ENCODE measurements at regions not wholly inside any gene's neighbourhood (a gene's known extent, or its start where the extent isn't known, plus 50 kb on each side); places are given as distances from the start of the nearest gene placed in this dataset.

DNA sequence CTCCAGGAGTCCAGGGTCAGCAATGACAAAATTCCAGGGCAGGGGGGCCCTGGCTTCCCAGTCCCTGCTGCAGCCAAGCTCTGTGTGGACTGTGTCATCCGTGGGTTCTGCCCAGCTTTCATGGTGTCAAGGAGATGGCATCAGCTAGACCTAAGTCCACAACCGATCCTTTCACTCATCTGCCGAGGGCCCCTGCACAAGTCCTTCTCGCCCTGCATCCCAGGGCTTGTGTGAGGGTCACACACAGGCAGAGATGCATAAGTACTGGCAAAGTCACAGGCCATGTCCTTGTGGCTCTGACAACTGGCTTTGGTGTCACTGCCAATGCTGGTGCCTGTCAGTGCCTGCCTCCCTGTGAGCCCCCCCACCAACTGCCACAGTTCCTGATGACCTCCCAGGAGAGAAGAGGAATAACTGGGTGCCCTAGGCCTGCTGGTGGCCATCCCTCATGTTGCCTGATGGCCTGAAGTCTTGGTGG lies 181.4 kb upstream of the CST7 start:
- no peak overlapping the region for H3K9ac ChIP-seq (ENCODE audit: low read depth, low read length, poor library complexity)
- peaks cover 1% of the 10 kb centered on the region for H3K79me1 ChIP-seq (ENCODE audit: low read depth, low read length)
- H2BK5ac ChIP-seq (ENCODE audit: low read length) = peak overlapping the region; percentile 45
- DNase-seq (ENCODE audit: low spot score) = no peak
- no peak overlapping the region for H3K4me3 ChIP-seq (ENCODE audit: low read length in 2 of 2)
- peak overlapping the region; percentile 11 for H2BK15ac ChIP-seq (ENCODE audit: low read length)
- H3K4ac ChIP-seq (ENCODE audit: low read length) = no peak overlapping the region
- no peak overlapping the region for H2BK12ac ChIP-seq (ENCODE audit: low read length)
- H2BK120ac ChIP-seq (ENCODE audit: low read depth, low read length) = no peak overlapping the region
- H3K4me2 ChIP-seq (ENCODE audit: insufficient read depth, low read length, poor library complexity, severe bottlenecking) = no peak overlapping the region
- no peaks in the 10 kb centered on the region for H3K9me3 ChIP-seq (replicated peaks in 1 of 2; ENCODE audit: control insufficient read depth in 2 of 2, insufficient read depth in 1 of 2, low read depth in 1 of 2, low read length in 2 of 2)
- H3K14ac ChIP-seq (ENCODE audit: low read length) = peak overlapping the region; percentile 64
- H3K4me1 ChIP-seq (ENCODE audit: control insufficient read depth in 2 of 2, insufficient read depth in 1 of 2, low read depth in 1 of 2, low read length in 2 of 2) = peaks cover 0 to 6% of the 10 kb centered on the region in 2 donors
- no peak overlapping the region for H3K27ac ChIP-seq (replicated peaks; ENCODE audit: low read length)
- no peak overlapping the region for H2AFZ ChIP-seq (ENCODE audit: low read length)
- H3K27me3 ChIP-seq (ENCODE audit: control insufficient read depth in 3 of 3, insufficient read depth in 3 of 3, low read depth in 1 of 3, low read length in 3 of 3) = peaks cover 0 to 8% (median 0%) of the 10 kb centered on the region in 3 experiments
- peak overlapping the region; percentile 67 for H3K18ac ChIP-seq (ENCODE audit: low read length)
- H2AK5ac ChIP-seq (ENCODE audit: low read depth, low read length) = peak overlapping the region; percentile 71
- H3K36me3 ChIP-seq (replicated peaks in 1 of 2; ENCODE audit: control insufficient read depth in 2 of 2, insufficient read depth in 2 of 2, low read length in 2 of 2) = no peaks in the 10 kb centered on the region
- no peak overlapping the region for H4K91ac ChIP-seq (ENCODE audit: low read depth, low read length, poor library complexity)
- WGBS, 2 donors (ENCODE audit: extremely low coverage in 2 of 2, insufficient read length in 2 of 2, insufficient replicate concordance in 1 of 2) = no CpG with 5 or more reads among the region's 4 CpGs
- no peak overlapping the region for H4K8ac ChIP-seq (ENCODE audit: low read depth, low read length)
- peak overlapping the region; percentile 4 for H3K23ac ChIP-seq (ENCODE audit: low read depth, low read length, poor library complexity)

DNA sequence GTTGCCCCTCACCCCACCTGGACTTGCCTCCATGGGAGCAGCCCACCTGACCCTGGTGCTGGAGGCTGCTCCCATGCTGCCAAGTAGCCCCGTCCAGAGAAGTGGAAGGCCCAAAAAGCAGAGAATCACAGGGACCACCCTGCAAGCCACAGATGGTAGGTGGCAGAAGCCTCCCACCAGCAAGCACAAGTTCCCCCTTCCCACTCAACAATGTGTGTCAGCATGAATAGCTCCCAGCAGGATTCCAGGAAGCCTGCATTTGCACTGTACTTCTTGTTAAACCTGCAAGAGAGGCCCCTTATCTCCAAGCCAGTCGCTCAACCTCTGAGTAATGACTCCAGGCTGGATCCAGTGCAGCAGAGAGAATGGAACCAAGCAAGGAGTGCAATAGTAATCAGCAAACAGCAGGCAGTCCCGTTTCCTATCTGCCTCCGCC lies 180.8 kb upstream of the CST7 start:
- peak overlapping the region; percentile 71 for H2AK5ac ChIP-seq (ENCODE audit: low read depth, low read length)
- H3K36me3 ChIP-seq (replicated peaks in 1 of 2; ENCODE audit: control insufficient read depth in 2 of 2, insufficient read depth in 2 of 2, low read length in 2 of 2) = no peaks in the 10 kb centered on the region
- no peak overlapping the region for H2BK5ac ChIP-seq (ENCODE audit: low read length)
- H3K9ac ChIP-seq (ENCODE audit: low read depth, low read length, poor library complexity) = no peak overlapping the region
- DNase-seq (ENCODE audit: low spot score) = no peak
- peaks cover 0 to 8% (median 0%) of the 10 kb centered on the region in 3 experiments for H3K27me3 ChIP-seq (ENCODE audit: control insufficient read depth in 3 of 3, insufficient read depth in 3 of 3, low read depth in 1 of 3, low read length in 3 of 3)
- no peak overlapping the region for H4K8ac ChIP-seq (ENCODE audit: low read depth, low read length)
- H3K4me1 ChIP-seq (ENCODE audit: control insufficient read depth in 2 of 2, insufficient read depth in 1 of 2, low read depth in 1 of 2, low read length in 2 of 2) = peaks cover 0 to 6% of the 10 kb centered on the region in 2 donors
- no peak overlapping the region for H2BK12ac ChIP-seq (ENCODE audit: low read length)
- no peak overlapping the region for H3K18ac ChIP-seq (ENCODE audit: low read length)
- H3K9me3 ChIP-seq (replicated peaks in 1 of 2; ENCODE audit: control insufficient read depth in 2 of 2, insufficient read depth in 1 of 2, low read depth in 1 of 2, low read length in 2 of 2) = no peaks in the 10 kb centered on the region
- WGBS, 2 donors (ENCODE audit: extremely low coverage in 2 of 2, insufficient read length in 2 of 2, insufficient replicate concordance in 1 of 2) = no CpG with 5 or more reads among the region's 4 CpGs
- H4K91ac ChIP-seq (ENCODE audit: low read depth, low read length, poor library complexity) = no peak overlapping the region
- no peaks in the 10 kb centered on the region for H3K79me1 ChIP-seq (ENCODE audit: low read depth, low read length)
- peak overlapping the region; percentile 59 for H3K14ac ChIP-seq (ENCODE audit: low read length)
- no peak overlapping the region for H3K23ac ChIP-seq (ENCODE audit: low read depth, low read length, poor library complexity)
- H2AFZ ChIP-seq (ENCODE audit: low read length) = no peak overlapping the region
- no peak overlapping the region for H3K4me3 ChIP-seq (ENCODE audit: low read length in 2 of 2)
- no peak overlapping the region for H3K4ac ChIP-seq (ENCODE audit: low read length)
- H2BK15ac ChIP-seq (ENCODE audit: low read length) = no peak overlapping the region
- H2BK120ac ChIP-seq (ENCODE audit: low read depth, low read length) = no peak overlapping the region
- no peak overlapping the region for H3K27ac ChIP-seq (replicated peaks; ENCODE audit: low read length)
- H3K4me2 ChIP-seq (ENCODE audit: insufficient read depth, low read length, poor library complexity, severe bottlenecking) = no peak overlapping the region

GRCh38 chr20:24768713-24769601 lies 180.1 kb upstream of the CST7 start:
- Histone ChIP-seq H3K9ac (ENCODE audit: low read depth, low read length, poor library complexity) (no peak overlapping the region), H2BK5ac (ENCODE audit: low read length) (no peak overlapping the region), H4K91ac (ENCODE audit: low read depth, low read length, poor library complexity) (no peak overlapping the region), H4K8ac (ENCODE audit: low read depth, low read length) (no peak overlapping the region), H3K23ac (ENCODE audit: low read depth, low read length, poor library complexity) (no peak overlapping the region), H3K14ac (ENCODE audit: low read length) (no peak overlapping the region), H3K4ac (ENCODE audit: low read length) (no peak overlapping the region), H2BK120ac (ENCODE audit: low read depth, low read length) (no peak overlapping the region), H3K18ac (ENCODE audit: low read length) (no peak overlapping the region), H2BK15ac (ENCODE audit: low read length) (no peak overlapping the region), H2BK12ac (ENCODE audit: low read length) (no peak overlapping the region), H3K9me3 (replicated peaks in 1 of 2; ENCODE audit: control insufficient read depth in 2 of 2, insufficient read depth in 1 of 2, low read depth in 1 of 2, low read length in 2 of 2) (no peaks in the 10 kb centered on the region), H3K27ac (replicated peaks; ENCODE audit: low read length) (no peak overlapping the region), H3K4me1 (ENCODE audit: control insufficient read depth in 2 of 2, insufficient read depth in 1 of 2, low read depth in 1 of 2, low read length in 2 of 2) (peaks cover 0 to 6% of the 10 kb centered on the region in 2 donors), H2AK5ac (ENCODE audit: low read depth, low read length) (peak overlapping the region; percentile 13), H2AFZ (ENCODE audit: low read length) (no peak overlapping the region), H3K27me3 (ENCODE audit: control insufficient read depth in 3 of 3, insufficient read depth in 3 of 3, low read depth in 1 of 3, low read length in 3 of 3) (peaks cover 0 to 8% (median 0%) of the 10 kb centered on the region in 3 experiments), H3K36me3 (replicated peaks in 1 of 2; ENCODE audit: control insufficient read depth in 2 of 2, insufficient read depth in 2 of 2, low read length in 2 of 2) (no peaks in the 10 kb centered on the region), H3K4me3 (ENCODE audit: low read length in 2 of 2) (no peak overlapping the region), H3K4me2 (ENCODE audit: insufficient read depth, low read length, poor library complexity, severe bottlenecking) (no peak overlapping the region), H3K79me1 (ENCODE audit: low read depth, low read length) (no peaks in the 10 kb centered on the region)
- WGBS, 2 donors (ENCODE audit: extremely low coverage in 2 of 2, insufficient read length in 2 of 2, insufficient replicate concordance in 1 of 2) = no CpG with 5 or more reads among the region's 10 CpGs
- no peak for DNase-seq (ENCODE audit: low spot score)

GRCh38 chr20:24769878-24770627 lies 179.0 kb upstream of the CST7 start:
- H3K18ac ChIP-seq (ENCODE audit: low read length) = no peak overlapping the region
- H3K9me3 ChIP-seq (replicated peaks in 1 of 2; ENCODE audit: control insufficient read depth in 2 of 2, insufficient read depth in 1 of 2, low read depth in 1 of 2, low read length in 2 of 2) = no peaks in the 10 kb centered on the region
- H2BK120ac ChIP-seq (ENCODE audit: low read depth, low read length) = no peak overlapping the region
- H3K27ac ChIP-seq (replicated peaks; ENCODE audit: low read length) = no peak overlapping the region
- no peak overlapping the region for H3K14ac ChIP-seq (ENCODE audit: low read length)
- no peak overlapping the region for H2BK5ac ChIP-seq (ENCODE audit: low read length)
- no peaks in the 10 kb centered on the region for H3K36me3 ChIP-seq (replicated peaks in 1 of 2; ENCODE audit: control insufficient read depth in 2 of 2, insufficient read depth in 2 of 2, low read length in 2 of 2)
- H3K4ac ChIP-seq (ENCODE audit: low read length) = no peak overlapping the region
- H3K4me2 ChIP-seq (ENCODE audit: insufficient read depth, low read length, poor library complexity, severe bottlenecking) = no peak overlapping the region
- H4K91ac ChIP-seq (ENCODE audit: low read depth, low read length, poor library complexity) = no peak overlapping the region
- H3K4me1 ChIP-seq (ENCODE audit: control insufficient read depth in 2 of 2, insufficient read depth in 1 of 2, low read depth in 1 of 2, low read length in 2 of 2) = peaks cover 0 to 3% of the 10 kb centered on the region in 2 donors
- H2BK15ac ChIP-seq (ENCODE audit: low read length) = no peak overlapping the region
- no CpG with 5 or more reads among the region's 18 CpGs for WGBS, 2 donors (ENCODE audit: extremely low coverage in 2 of 2, insufficient read length in 2 of 2, insufficient replicate concordance in 1 of 2)
- no peak overlapping the region for H3K9ac ChIP-seq (ENCODE audit: low read depth, low read length, poor library complexity)
- no peak overlapping the region for H2BK12ac ChIP-seq (ENCODE audit: low read length)
- H2AK5ac ChIP-seq (ENCODE audit: low read depth, low read length) = no peak overlapping the region
- H3K23ac ChIP-seq (ENCODE audit: low read depth, low read length, poor library complexity) = peak overlapping the region; percentile 5
- H3K79me1 ChIP-seq (ENCODE audit: low read depth, low read length) = no peaks in the 10 kb centered on the region
- no peak for DNase-seq (ENCODE audit: low spot score)
- peaks cover 0 to 4% (median 0%) of the 10 kb centered on the region in 3 experiments for H3K27me3 ChIP-seq (ENCODE audit: control insufficient read depth in 3 of 3, insufficient read depth in 3 of 3, low read depth in 1 of 3, low read length in 3 of 3)
- no peak overlapping the region for H4K8ac ChIP-seq (ENCODE audit: low read depth, low read length)
- H2AFZ ChIP-seq (ENCODE audit: low read length) = no peak overlapping the region
- H3K4me3 ChIP-seq (ENCODE audit: low read length in 2 of 2) = no peak overlapping the region
